Ishikawa (cell line): ENCODE measurements at regions not wholly inside any gene's neighbourhood (a gene's known extent, or its start where the extent isn't known, plus 50 kb on each side); places are given as distances from the start of the nearest gene placed in this dataset.

Experiments used
- EP300 ChIP-seq: IDR thresholded peaks from 2 replicates; pipeline ENCODE4 v1.6.1; 2012; ENCODE audit warnings: borderline replicate concordance
- MAX ChIP-seq: IDR thresholded peaks from 2 replicates; pipeline ENCODE4 v1.6.1; 2012
- REST ChIP-seq: IDR thresholded peaks from 2 replicates; pipeline ENCODE4 v1.6.1; 2012; ENCODE audit warnings: low read depth, mild to moderate bottlenecking
- TCF12 ChIP-seq: IDR thresholded peaks from 2 replicates; pipeline ENCODE4 v1.6.1; 2012; ENCODE audit warnings: low read depth
- TEAD4 ChIP-seq: IDR thresholded peaks from 2 replicates; pipeline ENCODE4 v1.6.1; 2012
- USF1 ChIP-seq: IDR thresholded peaks from 2 replicates; pipeline ENCODE4 v1.6.1; 2012
- YY1 ChIP-seq: IDR thresholded peaks from 2 replicates; pipeline ENCODE4 v1.6.1; 2012; ENCODE audit warnings: low read depth

GRCh38 chr14:61636291-61636690 lies 59.0 kb upstream of the HIF1A start:
- TF ChIP-seq EP300 (no peak), REST (no peak), TCF12 (no peak), YY1 (no peak), TEAD4 (no peak), MAX (no peak), USF1 (no peak)
